Prostate gland (tissue), 2 donors: ENCODE measurements at regions not wholly inside any gene's neighbourhood (a gene's known extent, or its start where the extent isn't known, plus 50 kb on each side); places are given as distances from the start of the nearest gene placed in this dataset.

Experiments used
- POLR2A ChIP-seq: fragments of 450-650 bp; IDR thresholded peaks from one replicate; pipeline ENCODE4 v1.6.1; 2016; ENCODE audit warnings: antibody characterized with exemption, mild to moderate bottlenecking
- TF ChIP-seq, protein P1 (sequence below), 4 experiments: fragments of 200-600 bp in 2 of 4; fragments of 450-650 bp in 2 of 4; sonication (generic) in 2 of 4; IDR thresholded peaks; 1 replicate in 3 of 4; 2 replicates in 1 of 4; pipeline ENCODE4 v1.5.1; 2016 to 2019; ENCODE audit warnings: antibody characterized with exemption in 4 of 4, mild to moderate bottlenecking in 2 of 4, moderate library complexity in 2 of 4

DNA sequence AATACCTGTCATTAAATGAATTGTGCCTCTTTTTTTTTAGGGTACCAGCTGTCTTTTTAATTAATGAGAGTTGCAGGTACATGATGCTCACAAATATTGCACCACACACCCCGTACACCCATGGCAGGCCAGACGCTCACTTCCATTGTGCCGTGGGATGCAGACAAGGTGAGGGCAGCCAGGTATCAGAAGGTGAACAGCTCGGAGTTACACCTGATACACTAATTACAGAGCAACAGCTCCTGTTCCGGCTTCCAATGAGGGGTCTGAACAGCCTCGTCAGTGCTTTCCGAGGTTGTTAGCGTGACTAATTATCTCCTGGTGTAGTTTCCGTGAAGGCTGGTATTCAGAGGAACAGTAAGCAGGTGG is 442.8 kb downstream of the ZNF516 start:
- TF ChIP-seq POLR2A: no peak
- TF ChIP-seq, protein P1, sequence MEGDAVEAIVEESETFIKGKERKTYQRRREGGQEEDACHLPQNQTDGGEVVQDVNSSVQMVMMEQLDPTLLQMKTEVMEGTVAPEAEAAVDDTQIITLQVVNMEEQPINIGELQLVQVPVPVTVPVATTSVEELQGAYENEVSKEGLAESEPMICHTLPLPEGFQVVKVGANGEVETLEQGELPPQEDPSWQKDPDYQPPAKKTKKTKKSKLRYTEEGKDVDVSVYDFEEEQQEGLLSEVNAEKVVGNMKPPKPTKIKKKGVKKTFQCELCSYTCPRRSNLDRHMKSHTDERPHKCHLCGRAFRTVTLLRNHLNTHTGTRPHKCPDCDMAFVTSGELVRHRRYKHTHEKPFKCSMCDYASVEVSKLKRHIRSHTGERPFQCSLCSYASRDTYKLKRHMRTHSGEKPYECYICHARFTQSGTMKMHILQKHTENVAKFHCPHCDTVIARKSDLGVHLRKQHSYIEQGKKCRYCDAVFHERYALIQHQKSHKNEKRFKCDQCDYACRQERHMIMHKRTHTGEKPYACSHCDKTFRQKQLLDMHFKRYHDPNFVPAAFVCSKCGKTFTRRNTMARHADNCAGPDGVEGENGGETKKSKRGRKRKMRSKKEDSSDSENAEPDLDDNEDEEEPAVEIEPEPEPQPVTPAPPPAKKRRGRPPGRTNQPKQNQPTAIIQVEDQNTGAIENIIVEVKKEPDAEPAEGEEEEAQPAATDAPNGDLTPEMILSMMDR (IDR thresholded peaks at IDR 0.05): no peak
